GM19351 (cell line): ENCODE measurements at regions not wholly inside any gene's neighbourhood (a gene's known extent, or its start where the extent isn't known, plus 50 kb on each side); places are given as distances from the start of the nearest gene placed in this dataset.

Experiments used
- ATAC-seq: cut with Tn5 transposase; IDR thresholded peaks from one replicate; pipeline ENCODE4 v1.9.1; 2021; ENCODE audit warnings: mild to moderate bottlenecking, moderate library complexity; ENCODE audit not compliant: unreplicated experiment

- ATAC-seq = no peak
Measured at GRCh38 chr3:127356381-127356780, 68.5 kb upstream of the PRR20G start.

- no peak for ATAC-seq
Measured at GRCh38 chr3:127354761-127355160, 66.9 kb upstream of the PRR20G start.

GRCh38 chr3:127352612-127353011 is 64.8 kb upstream of the PRR20G start:
- no peak for ATAC-seq

- ATAC-seq = no peak
Measured at GRCh38 chr3:127351775-127352350, 64.0 kb upstream of the PRR20G start.

- ATAC-seq = no peak
Measured at GRCh38 chr3:127351321-127351720, 63.5 kb upstream of the PRR20G start.

- ATAC-seq = no peak
Measured at GRCh38 chr3:127350172-127351050, 62.6 kb upstream of the PRR20G start.

- ATAC-seq = no peak
Measured at GRCh38 chr3:127349501-127350171, 61.8 kb upstream of the PRR20G start.

- ATAC-seq = no peak
Measured at GRCh38 chr3:127342735-127343134, 54.9 kb upstream of the PRR20G start.

GRCh38 chr3:127339928-127340861 is 52.3 kb upstream of the PRR20G start:
- ATAC-seq = no peak

GRCh38 chr3:127339016-127339415 is 51.2 kb upstream of the PRR20G start:
- ATAC-seq = no peak

- ATAC-seq = no peak
Measured at GRCh38 chr3:127337911-127338531, 50.2 kb upstream of the PRR20G start.
